NCI-H226 (cell line): ENCODE measurements at regions not wholly inside any gene's neighbourhood (a gene's known extent, or its start where the extent isn't known, plus 50 kb on each side); places are given as distances from the start of the nearest gene placed in this dataset.
"Not testable (repeated sequence)": the region's sequence is repeated elsewhere in the genome, so short reads cannot be mapped to it uniquely, and the experiment has no call there.

Source experiments
- DNase-seq: peaks from one replicate; pipeline ENCODE4 v3.0.0-alpha.2; 2015

- no peak for DNase-seq
Observed at GRCh38 chr3:171548917-171549316, 88.7 kb upstream of the TNIK start.

GRCh38 chr3:171543759-171544300 lies 83.6 kb upstream of the TNIK start:
- DNase-seq, result no peak

- no peak for DNase-seq
Observed at GRCh38 chr3:171542976-171543375, 82.8 kb upstream of the TNIK start.

- DNase-seq, result no peak
Observed at GRCh38 chr3:171541647-171542046, 81.4 kb upstream of the TNIK start.

GRCh38 chr3:171541181-171541580 lies 81.0 kb upstream of the TNIK start:
- DNase-seq, result no peak

- DNase-seq, result no peak
Observed at GRCh38 chr3:171535799-171536198, 75.6 kb upstream of the TNIK start.

GRCh38 chr3:171535133-171535532 lies 74.9 kb upstream of the TNIK start:
- DNase-seq, result no peak

- DNase-seq, result no peak
Observed at GRCh38 chr3:171533702-171534101, 73.5 kb upstream of the TNIK start.

GRCh38 chr3:171532294-171532693 lies 72.1 kb upstream of the TNIK start:
- no peak for DNase-seq

- DNase-seq, result no peak
Observed at GRCh38 chr3:171531716-171532115, 71.5 kb upstream of the TNIK start.

GRCh38 chr3:171528102-171528501 lies 67.9 kb upstream of the TNIK start:
- no peak for DNase-seq

GRCh38 chr3:171526869-171527268 lies 66.7 kb upstream of the TNIK start:
- DNase-seq, result peak; percentile 12

GRCh38 chr3:171526146-171526545 lies 65.9 kb upstream of the TNIK start:
- no peak for DNase-seq

- no peak for DNase-seq
Observed at GRCh38 chr3:171525437-171525836, 65.2 kb upstream of the TNIK start.

GRCh38 chr3:171524921-171525310 lies 64.7 kb upstream of the TNIK start:
- no peak for DNase-seq

GRCh38 chr3:171522651-171523050 lies 62.4 kb upstream of the TNIK start:
- DNase-seq, result no peak

GRCh38 chr3:171519423-171519822 lies 59.2 kb upstream of the TNIK start:
- DNase-seq, result not testable (repeated sequence)

- DNase-seq, result no peak
Observed at GRCh38 chr3:171516765-171517164, 56.6 kb upstream of the TNIK start.

GRCh38 chr3:171514466-171514865 lies 54.3 kb upstream of the TNIK start:
- DNase-seq, result no peak

- no peak for DNase-seq
Observed at GRCh38 chr3:171511450-171511849, 51.2 kb upstream of the TNIK start.
